Esophagus muscularis mucosa (tissue), 4 donors: ENCODE measurements at regions not wholly inside any gene's neighbourhood (a gene's known extent, or its start where the extent isn't known, plus 50 kb on each side); places are given as distances from the start of the nearest gene placed in this dataset.

ENCODE experiments used
- EP300 ChIP-seq: sonication (generic); formaldehyde crosslinking; IDR thresholded peaks from one replicate; pipeline ENCODE4 v1.6.1; 2017; ENCODE audit warnings: antibody characterized with exemption
- POLR2A ChIP-seq: fragments of 450-650 bp; IDR thresholded peaks from one replicate; pipeline ENCODE4 v1.6.1; 2017; ENCODE audit warnings: antibody characterized with exemption, moderate library complexity, mild to moderate bottlenecking, low read depth
- POLR2AphosphoS5 ChIP-seq, 2 donors: sonication (generic); formaldehyde crosslinking; IDR thresholded peaks; one replicate each; pipeline ENCODE4 v1.6.1; 2017; ENCODE audit warnings: antibody characterized with exemption in 2 of 2
- TF ChIP-seq, protein P1 (sequence below), 3 experiments: fragments of 200-600 bp in 2 of 3; fragments of 450-650 bp in 1 of 3; sonication (generic) in 2 of 3; IDR thresholded peaks; one replicate each; pipeline ENCODE4 v1.5.1; 2017 to 2019; ENCODE audit warnings: antibody characterized with exemption in 3 of 3, mild to moderate bottlenecking in 2 of 3, moderate library complexity in 1 of 3

DNA sequence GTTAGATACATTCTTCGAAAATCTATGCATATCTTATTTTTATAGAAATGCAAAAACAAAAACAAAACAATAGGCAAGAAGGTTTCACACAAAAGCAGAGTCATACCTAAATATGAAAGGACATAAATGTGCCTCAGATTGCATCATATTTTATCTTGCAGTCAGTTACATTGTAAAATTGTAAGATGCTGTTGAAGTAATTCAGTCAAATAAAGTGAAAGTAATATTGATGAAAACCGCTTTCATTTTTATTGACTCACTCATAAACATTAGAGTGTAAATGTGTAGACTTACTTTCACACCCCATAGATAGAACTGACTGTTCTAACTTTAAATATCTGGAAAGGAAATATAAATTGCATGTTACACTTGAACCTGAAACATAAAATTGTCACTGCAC lies 931.5 kb upstream of the NUDT12 start:
- TF ChIP-seq, protein P1, sequence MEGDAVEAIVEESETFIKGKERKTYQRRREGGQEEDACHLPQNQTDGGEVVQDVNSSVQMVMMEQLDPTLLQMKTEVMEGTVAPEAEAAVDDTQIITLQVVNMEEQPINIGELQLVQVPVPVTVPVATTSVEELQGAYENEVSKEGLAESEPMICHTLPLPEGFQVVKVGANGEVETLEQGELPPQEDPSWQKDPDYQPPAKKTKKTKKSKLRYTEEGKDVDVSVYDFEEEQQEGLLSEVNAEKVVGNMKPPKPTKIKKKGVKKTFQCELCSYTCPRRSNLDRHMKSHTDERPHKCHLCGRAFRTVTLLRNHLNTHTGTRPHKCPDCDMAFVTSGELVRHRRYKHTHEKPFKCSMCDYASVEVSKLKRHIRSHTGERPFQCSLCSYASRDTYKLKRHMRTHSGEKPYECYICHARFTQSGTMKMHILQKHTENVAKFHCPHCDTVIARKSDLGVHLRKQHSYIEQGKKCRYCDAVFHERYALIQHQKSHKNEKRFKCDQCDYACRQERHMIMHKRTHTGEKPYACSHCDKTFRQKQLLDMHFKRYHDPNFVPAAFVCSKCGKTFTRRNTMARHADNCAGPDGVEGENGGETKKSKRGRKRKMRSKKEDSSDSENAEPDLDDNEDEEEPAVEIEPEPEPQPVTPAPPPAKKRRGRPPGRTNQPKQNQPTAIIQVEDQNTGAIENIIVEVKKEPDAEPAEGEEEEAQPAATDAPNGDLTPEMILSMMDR (IDR thresholded peaks at IDR 0.05): no peak
- TF ChIP-seq EP300 (no peak), POLR2A (no peak), POLR2AphosphoS5 (IDR thresholded peaks at IDR 0.05) (no peak)
